Ishikawa (cell line): ENCODE measurements at regions not wholly inside any gene's neighbourhood (a gene's known extent, or its start where the extent isn't known, plus 50 kb on each side); places are given as distances from the start of the nearest gene placed in this dataset.

Experiments
- CEBPB ChIP-seq: IDR thresholded peaks from 2 replicates; pipeline ENCODE4 v1.6.1; 2012
- CREB1 ChIP-seq: IDR thresholded peaks from 2 replicates; pipeline ENCODE4 v1.6.1; 2012; ENCODE audit warnings: low read depth
- EGR1 ChIP-seq: IDR thresholded peaks from 2 replicates; pipeline ENCODE4 v1.6.1; 2012
- EP300 ChIP-seq: IDR thresholded peaks from 2 replicates; pipeline ENCODE4 v1.6.1; 2012; ENCODE audit warnings: borderline replicate concordance
- FOXM1 ChIP-seq: IDR thresholded peaks from 2 replicates; pipeline ENCODE4 v1.6.1; 2012; ENCODE audit warnings: low read depth, borderline replicate concordance
- MAX ChIP-seq: IDR thresholded peaks from 2 replicates; pipeline ENCODE4 v1.6.1; 2012
- NFIC ChIP-seq: IDR thresholded peaks from 2 replicates; pipeline ENCODE4 v1.6.1; 2012
- RAD21 ChIP-seq: IDR thresholded peaks from 2 replicates; pipeline ENCODE4 v1.6.1; 2012; ENCODE audit warnings: low read depth
- REST ChIP-seq: IDR thresholded peaks from 2 replicates; pipeline ENCODE4 v1.6.1; 2012; ENCODE audit warnings: low read depth, mild to moderate bottlenecking
- TAF1 ChIP-seq: IDR thresholded peaks from 2 replicates; pipeline ENCODE4 v1.6.1; 2012; ENCODE audit warnings: low read depth, mild to moderate bottlenecking
- TCF12 ChIP-seq: IDR thresholded peaks from 2 replicates; pipeline ENCODE4 v1.6.1; 2012; ENCODE audit warnings: low read depth
- TEAD4 ChIP-seq: IDR thresholded peaks from 2 replicates; pipeline ENCODE4 v1.6.1; 2012
- USF1 ChIP-seq: IDR thresholded peaks from 2 replicates; pipeline ENCODE4 v1.6.1; 2012
- YY1 ChIP-seq: IDR thresholded peaks from 2 replicates; pipeline ENCODE4 v1.6.1; 2012; ENCODE audit warnings: low read depth
- ZBTB7A ChIP-seq: IDR thresholded peaks from 2 replicates; pipeline ENCODE4 v1.6.1; 2012; ENCODE audit warnings: low read depth

- no peak for TF ChIP-seq NFIC
- TF ChIP-seq YY1, result no peak
- TF ChIP-seq TAF1, result no peak
- no peak for TF ChIP-seq TEAD4
- TF ChIP-seq USF1, result no peak
- TF ChIP-seq FOXM1, result no peak
- TF ChIP-seq CEBPB, result no peak
- TF ChIP-seq EP300, result no peak
- no peak for TF ChIP-seq ZBTB7A
Observed at GRCh38 chr2:146386096-146386495, 1458.7 kb upstream of the ACVR2A start.

- TF ChIP-seq MAX (no peak), ZBTB7A (no peak), EGR1 (no peak), CREB1 (no peak), TAF1 (no peak), TCF12 (no peak), CEBPB (no peak), FOXM1 (no peak), YY1 (no peak), EP300 (no peak), REST (no peak), RAD21 (no peak), USF1 (no peak), TEAD4 (no peak), NFIC (no peak)
Observed at GRCh38 chr2:146385031-146385430, 1459.8 kb upstream of the ACVR2A start.

GRCh38 chr2:146376511-146377064 is 1468.2 kb upstream of the ACVR2A start:
- TF ChIP-seq TAF1, result no peak

- TF ChIP-seq FOXM1 (no peak), TAF1 (no peak), TCF12 (no peak), CREB1 (no peak), ZBTB7A (no peak)
Observed at GRCh38 chr2:146374505-146374904, 1470.3 kb upstream of the ACVR2A start.

- TF ChIP-seq CEBPB (no peak), FOXM1 (no peak), EP300 (no peak), RAD21 (no peak), TEAD4 (no peak), REST (no peak), USF1 (no peak), TCF12 (no peak), TAF1 (no peak), CREB1 (no peak), YY1 (no peak), NFIC (no peak), MAX (no peak), EGR1 (no peak)
Observed at GRCh38 chr2:146370826-146371225, 1474.0 kb upstream of the ACVR2A start.

- TF ChIP-seq TCF12, result no peak
- TF ChIP-seq USF1, result no peak
- no peak for TF ChIP-seq TEAD4
- TF ChIP-seq YY1, result no peak
- no peak for TF ChIP-seq EP300
- no peak for TF ChIP-seq EGR1
- TF ChIP-seq REST, result no peak
- TF ChIP-seq CEBPB, result no peak
- no peak for TF ChIP-seq ZBTB7A
- no peak for TF ChIP-seq FOXM1
- no peak for TF ChIP-seq NFIC
- no peak for TF ChIP-seq TAF1
- no peak for TF ChIP-seq MAX
- TF ChIP-seq CREB1, result no peak
- TF ChIP-seq RAD21, result no peak
Observed at GRCh38 chr2:146366276-146366675, 1478.6 kb upstream of the ACVR2A start.
